PC-3 (cell line): ENCODE measurements at regions not wholly inside any gene's neighbourhood (a gene's known extent, or its start where the extent isn't known, plus 50 kb on each side); places are given as distances from the start of the nearest gene placed in this dataset.

Experiments used
- CTCF ChIP-seq: fragments of 300-600 bp; sonication (generic); conservative IDR thresholded peaks from 2 replicates; pipeline ENCODE4 v1.5.1; 2017; ENCODE audit warnings: antibody characterized with exemption, low read depth, mild to moderate bottlenecking, low read length
- EZH2 ChIP-seq: fragments of 300-600 bp; sonication (generic); IDR thresholded peaks from one replicate; pipeline ENCODE4 v1.6.1; 2017; ENCODE audit warnings: antibody characterized with exemption, mild to moderate bottlenecking, low read length; ENCODE audit not compliant: unreplicated experiment
- EZH2phosphoT487 ChIP-seq: fragments of 300-600 bp; sonication (generic); IDR thresholded peaks from 2 replicates; pipeline ENCODE4 v1.6.1; 2018; ENCODE audit warnings: mild to moderate bottlenecking, antibody characterized with exemption, low read length, borderline replicate concordance

DNA sequence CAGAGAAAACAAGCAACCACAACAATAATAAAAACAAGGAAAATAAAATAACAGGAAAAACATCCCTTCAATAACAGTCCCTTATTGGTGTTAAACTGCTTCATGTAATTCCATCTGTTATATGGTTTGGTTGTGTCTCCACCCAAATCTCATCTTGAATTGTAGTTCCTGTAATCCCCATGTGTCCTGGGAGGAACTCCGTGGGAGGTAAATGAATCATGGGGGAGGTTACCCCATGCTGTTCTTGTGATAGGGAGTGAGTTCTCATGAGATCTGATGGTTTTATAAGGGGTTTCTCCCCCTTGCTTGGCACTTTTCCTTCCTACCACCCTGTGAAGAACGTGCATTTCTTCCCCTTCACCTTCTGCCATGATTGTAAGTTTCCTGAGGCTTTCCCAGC lies 369.8 kb downstream of the TMEM232 start:
- TF ChIP-seq CTCF (no peak), EZH2 (no peak), EZH2phosphoT487 (no peak)
